NCI-H1694 treated with DMSO at 0.1 percent for 48 hours (cell line): ENCODE measurements at regions not wholly inside any gene's neighbourhood (a gene's known extent, or its start where the extent isn't known, plus 50 kb on each side); places are given as distances from the start of the nearest gene placed in this dataset.
"Not testable (repeated sequence)": the region's sequence is repeated elsewhere in the genome, so short reads cannot be mapped to it uniquely, and the experiment has no call there.

Experiments
- DNase-seq: peaks from one replicate; lab custom pipeline; 2025; lab: John Stamatoyannopoulos, UW

DNA sequence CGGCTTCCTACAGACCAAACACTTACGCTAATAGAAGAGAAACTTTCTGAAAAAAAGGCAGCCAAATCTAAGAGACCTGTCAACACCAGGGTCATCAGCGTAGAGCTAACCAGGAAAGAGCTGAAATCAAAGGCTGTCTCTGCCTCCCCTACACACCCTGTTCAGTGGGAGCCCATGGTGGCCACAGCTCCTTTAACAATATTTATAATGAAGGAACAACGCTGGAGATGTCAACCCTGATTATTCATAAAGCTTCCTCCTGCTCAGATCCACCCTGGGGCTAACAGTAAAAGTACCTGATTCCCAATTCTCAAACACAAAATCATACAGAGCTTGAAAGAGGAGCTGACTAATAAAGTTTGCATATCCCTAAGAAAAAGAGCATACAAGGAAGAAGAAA, 133.7 kb downstream of the ANXA2 start:
- no peak for DNase-seq

DNA sequence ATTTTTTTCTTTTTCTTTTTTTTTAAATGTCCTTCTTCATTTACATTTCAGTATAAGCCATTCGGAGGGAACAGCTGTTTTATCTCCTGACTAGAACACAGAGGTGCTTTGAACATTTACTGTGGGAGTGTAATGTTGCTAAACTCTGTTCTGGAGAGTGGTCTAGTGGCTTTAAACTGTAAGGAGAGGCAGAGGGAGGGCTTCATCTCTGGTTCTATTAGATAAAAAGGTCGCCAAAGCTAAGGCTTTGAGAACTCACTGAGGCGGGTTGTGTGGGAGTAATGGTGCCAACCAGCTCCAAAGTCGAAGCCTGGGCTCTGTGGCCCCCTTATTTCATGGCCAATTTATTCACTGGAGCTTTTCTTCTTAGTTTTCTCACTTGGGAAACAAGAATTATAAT, 133.2 kb downstream of the ANXA2 start:
- DNase-seq, result no peak

DNA sequence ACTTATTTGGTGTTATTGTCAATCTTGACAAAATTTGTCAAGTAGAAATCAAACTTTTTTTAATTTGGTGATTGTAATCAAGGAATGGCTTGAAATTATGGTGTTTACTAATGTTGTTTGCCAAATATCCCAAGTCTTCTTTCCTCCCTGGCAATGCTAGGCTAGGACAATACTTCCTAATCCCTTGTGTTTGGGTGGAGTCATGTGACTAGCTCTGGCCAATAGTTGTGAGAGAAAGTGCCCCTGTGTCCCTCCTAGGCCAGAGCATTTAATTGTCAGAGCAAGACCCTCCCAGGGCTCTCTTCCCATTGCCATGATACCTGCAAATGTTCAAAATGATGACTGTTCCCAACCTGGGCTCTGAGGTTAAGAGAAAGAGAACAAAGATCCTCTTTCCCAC, 132.7 kb downstream of the ANXA2 start:
- no peak for DNase-seq

DNA sequence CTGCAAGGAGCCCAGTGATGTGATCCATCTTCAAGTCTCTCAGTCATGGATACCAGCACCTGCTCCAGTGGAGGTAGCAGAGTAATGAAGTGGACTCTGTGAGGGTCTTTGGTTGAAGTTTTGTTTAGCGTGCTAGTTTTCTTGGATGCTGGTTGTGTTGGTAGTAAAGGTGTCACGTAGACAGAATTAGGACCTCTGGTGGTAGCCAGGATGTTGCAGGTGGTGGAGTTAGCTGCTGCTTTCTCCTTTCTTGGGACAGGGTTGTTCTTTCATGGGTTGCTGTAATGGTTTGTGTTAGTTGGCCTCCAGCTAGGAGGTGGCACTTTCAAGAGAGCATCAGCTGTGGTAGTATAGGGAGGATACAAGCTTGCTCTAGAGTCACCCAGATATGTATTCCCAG, 125.2 kb downstream of the ANXA2 start:
- no peak for DNase-seq

DNA sequence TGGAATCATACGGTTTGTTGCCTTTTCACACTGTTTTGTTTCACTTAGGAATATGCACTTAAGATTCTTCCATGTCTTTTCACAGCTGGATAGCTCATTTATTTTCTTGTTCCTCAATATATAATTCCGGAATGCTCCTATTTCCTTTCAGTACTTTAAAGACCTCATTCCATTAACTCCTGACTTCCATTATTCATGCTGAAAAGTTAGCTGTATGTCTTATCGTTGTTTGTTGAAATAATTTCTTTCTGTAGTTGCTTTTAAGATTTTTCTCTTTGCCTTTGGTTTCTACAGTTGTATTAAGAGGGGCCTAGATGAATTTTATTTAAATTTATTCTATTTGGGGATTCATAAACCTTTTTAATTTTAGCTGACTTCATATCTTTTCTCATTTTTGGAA, 122.2 kb downstream of the ANXA2 start:
- no peak for DNase-seq

DNA sequence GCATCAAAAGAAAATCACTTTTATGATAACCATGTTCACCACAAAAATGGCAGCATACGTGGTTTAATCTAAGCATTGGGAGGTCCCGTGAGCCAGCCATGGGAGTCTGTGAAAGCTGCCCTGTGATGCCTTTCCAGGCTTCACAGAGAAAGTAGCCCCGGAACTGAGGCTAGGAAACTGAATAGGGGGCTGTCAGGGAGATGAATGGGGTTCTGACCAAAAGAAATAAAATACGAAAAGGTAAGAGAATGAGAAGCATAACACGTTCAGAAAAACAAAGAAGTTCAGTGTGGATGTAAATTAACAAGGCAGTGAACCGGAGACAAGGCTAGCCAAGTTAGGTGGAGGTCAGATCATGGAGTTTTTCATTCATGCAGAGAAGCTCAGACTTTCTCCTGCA, 118.9 kb downstream of the ANXA2 start:
- DNase-seq, result no peak

DNA sequence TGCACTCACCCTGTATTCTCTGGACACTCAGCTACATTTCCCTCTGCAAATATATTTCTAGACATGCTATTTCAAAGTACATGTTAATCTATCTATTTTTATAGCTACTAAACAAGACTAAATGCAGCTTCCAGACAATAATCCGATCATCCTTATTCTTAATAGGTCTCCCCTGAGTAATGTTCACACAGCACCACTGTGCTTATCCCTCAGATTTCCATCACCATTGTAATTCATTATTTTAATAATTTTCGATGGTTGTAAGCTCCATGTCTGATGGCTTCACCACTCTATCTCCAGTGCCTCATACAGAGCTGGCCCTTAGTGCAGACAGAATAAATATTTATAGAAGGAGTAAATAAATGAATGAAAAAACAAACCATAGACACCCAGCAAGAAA, 117.5 kb downstream of the ANXA2 start:
- DNase-seq, result no peak

DNA sequence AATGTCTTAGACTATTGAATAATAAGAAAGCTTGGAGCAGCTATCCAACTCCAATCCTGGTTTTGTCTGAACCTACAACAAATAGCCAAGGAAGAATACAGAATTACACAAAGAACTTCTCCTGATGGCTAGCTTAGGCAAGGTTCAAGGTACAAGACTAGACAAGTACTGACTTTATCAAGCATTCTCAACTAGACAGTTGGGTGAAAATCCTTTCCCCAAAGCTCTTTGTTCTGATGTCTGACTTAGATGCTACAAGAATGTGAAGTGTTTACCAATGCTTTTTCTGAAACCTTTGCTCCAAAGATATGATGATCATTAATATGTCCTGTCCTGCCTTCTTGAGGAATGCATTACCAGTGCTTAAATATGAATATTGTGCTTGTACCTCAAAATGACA, 113.8 kb downstream of the ANXA2 start:
- DNase-seq, result no peak

DNA sequence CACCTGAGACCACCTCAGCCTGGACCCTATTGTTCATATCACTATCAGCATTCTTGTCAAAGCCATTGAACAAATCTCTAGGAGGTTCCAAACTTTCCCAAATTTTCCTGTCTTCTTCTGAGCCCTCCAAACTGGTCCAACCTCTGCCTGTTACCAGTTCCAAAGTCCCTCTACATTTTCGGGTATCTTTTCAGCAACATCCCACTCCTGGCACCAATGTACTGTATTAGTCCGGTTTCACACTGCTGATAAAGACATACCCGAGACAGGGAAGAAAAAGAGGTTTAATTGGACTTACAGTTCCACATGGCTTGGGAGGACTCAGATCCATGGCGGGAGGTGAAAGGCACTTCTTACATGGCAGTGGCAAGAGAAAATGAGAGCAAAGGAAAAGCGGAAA, 101.9 kb downstream of the ANXA2 start:
- DNase-seq, result not testable (repeated sequence)

DNA sequence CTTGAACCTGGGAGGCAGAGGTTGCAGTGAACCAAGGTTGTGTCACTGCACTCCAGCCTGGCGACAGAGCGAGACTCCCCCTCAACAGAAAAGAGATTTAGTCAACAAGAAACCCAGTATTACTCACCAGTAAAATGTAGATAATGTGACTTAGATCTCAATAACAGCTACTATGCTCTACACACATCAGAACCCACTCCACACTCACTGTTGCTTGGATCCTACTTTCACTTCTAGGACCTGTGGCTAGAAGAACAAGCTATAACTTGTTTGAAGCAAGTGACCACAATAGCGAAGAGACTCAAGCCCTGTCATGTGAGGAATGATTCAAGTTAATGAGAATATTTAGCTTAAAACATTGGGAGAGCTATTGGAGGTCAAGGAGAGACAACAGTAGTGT, 100.7 kb downstream of the ANXA2 start:
- no peak for DNase-seq
